ENCODE measurements at regions not wholly inside any gene's neighbourhood (a gene's known extent, or its start where the extent isn't known, plus 50 kb on each side); places are given as distances from the start of the nearest gene placed in this dataset.

DNA sequence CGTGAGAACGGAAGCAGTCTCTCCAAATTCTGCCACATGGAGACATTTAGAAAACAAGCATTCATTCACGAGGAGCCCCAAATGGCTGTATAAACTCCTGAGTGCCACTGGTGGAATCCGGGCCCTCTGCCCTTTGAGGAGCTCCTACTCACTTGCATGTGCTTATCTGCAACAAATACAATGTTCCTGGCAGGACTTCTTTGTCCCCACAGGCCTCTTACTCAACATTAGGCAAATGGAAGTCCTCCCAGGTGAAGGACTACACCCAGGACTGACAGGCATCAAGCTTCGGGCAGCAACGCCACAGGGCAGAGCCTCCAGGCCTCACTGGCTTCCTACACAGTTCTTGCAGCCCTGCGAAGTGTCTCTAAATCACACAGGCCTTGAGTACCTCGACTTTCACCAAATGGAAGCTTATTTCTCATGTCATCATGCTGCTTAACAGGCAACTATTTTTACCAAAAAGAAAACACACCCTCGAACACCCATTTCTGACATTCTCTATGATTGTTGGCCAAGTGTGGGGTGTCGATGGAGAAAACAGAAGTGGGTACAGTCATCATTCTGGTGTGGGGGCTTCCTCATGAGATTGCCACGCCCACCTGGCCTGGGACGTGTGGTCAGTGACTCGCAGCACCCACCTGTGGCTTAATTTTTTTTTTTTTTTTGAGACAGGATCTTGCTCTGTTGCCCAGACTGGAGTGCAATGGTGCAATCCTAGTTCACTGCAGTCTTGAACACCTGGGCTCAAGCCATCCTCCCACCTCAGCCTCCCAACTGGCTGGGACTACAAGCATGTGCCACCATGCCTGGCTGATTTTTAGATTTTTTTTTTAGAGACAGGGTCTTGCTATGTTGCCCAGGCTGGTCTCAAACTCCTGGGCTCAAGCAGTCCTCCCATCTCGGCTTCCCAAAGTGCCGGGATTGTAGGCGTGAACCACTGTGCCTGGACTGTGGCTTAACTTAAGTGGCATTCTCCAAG, 186.8 kb upstream of the GLI2 start:
- Histone ChIP-seq H3K27ac (ENCODE audit: extremely low read depth, low read depth, low read length) (no peak overlapping the region), H3K4me1 (replicated peaks in 1 of 2; ENCODE audit: control insufficient read depth in 2 of 2, insufficient read depth in 2 of 2, low read length in 2 of 2) (no peaks in the 10 kb centered on the region; a peak in 1 of 5 replicates), H3K9me1 (ENCODE audit: control insufficient read depth, insufficient read depth, low read length) (no peaks in the 10 kb centered on the region), H2AFZ (ENCODE audit: low read depth, low read length) (no peak overlapping the region), H3K36me3 (ENCODE audit: control insufficient read depth, insufficient read depth, low read length) (no peaks in the 10 kb centered on the region), H3K79me2 (ENCODE audit: control insufficient read depth, insufficient read depth, low read length) (no peaks in the 10 kb centered on the region), H3K9me3 (replicated peaks; ENCODE audit: control insufficient read depth, insufficient read depth, low read depth, low read length) (no peaks in the 10 kb centered on the region), H3K4me3 (no peak overlapping the region), H3K4me2 (ENCODE audit: insufficient read depth, low read length) (no peak overlapping the region), H3K9ac (ENCODE audit: insufficient read depth in 1 of 2, low read depth in 2 of 2, low read length in 2 of 2) (no peak overlapping the region), H3K27me3 (ENCODE audit: control insufficient read depth in 2 of 2, insufficient read depth in 2 of 2, low read length in 2 of 2) (peaks cover 32 to 56% of the 10 kb centered on the region in 2 experiments; a peak in 4 of 5 replicates), H4K20me1 (replicated peaks; ENCODE audit: control insufficient read depth, insufficient read depth, low read length) (peaks cover 3% of the 10 kb centered on the region; the same call in 1 of the 2 replicates)
- intact Hi-C loops (cut with micrococcal nuclease): no loop called here
- ChIA-PET POLR2A (interaction anchor here (0.8 kb wide), 1 partner anchor 29 kb away, joined by 3 read pairs; no protein-coding TSS in a partner anchor), CTCF (ENCODE audit: low intra/inter-chr PET ratio) (no interaction called here)
- no peak for FAIRE-seq
- WGBS (ENCODE audit: insufficient coverage, low coverage, missing lambda C conversion rate): 0% methylated on average over 16 of the region's 16 CpGs
- TF ChIP-seq NFXL1 (CRISPR knock-in tag; IDR thresholded peaks at IDR 0.05): no peak
- TF ChIP-seq MAFK (IDR thresholded peaks at IDR 0.05; ENCODE audit: low read length): no peak
- no peak for TF ChIP-seq SMAD2 (IDR thresholded peaks at IDR 0.05; ENCODE audit: low read depth, low read length)
- TF ChIP-seq ZNF239 (CRISPR knock-in tag; IDR thresholded peaks at IDR 0.05): no peak
- no peak for TF ChIP-seq RBM39 (optimal IDR thresholded peaks at IDR 0.05; ENCODE audit: low read depth, low read length)
- TF ChIP-seq ESRRB (CRISPR knock-in tag; IDR thresholded peaks at IDR 0.05; ENCODE audit: borderline replicate concordance): no peak
- no peak for TF ChIP-seq MCM3 (IDR thresholded peaks at IDR 0.05)
- ATAC-seq: no peak
- in situ Hi-C loops (cut with MboI): no loop called here
- no TSS peak for BruUV-seq (replicated peaks)
- no peak for DNase-seq (ENCODE audit: extremely low read depth in 1 of 4, low spot score in 3 of 4)
